Lower lobe of right lung (tissue), 2 donors: ENCODE measurements at regions not wholly inside any gene's neighbourhood (a gene's known extent, or its start where the extent isn't known, plus 50 kb on each side); places are given as distances from the start of the nearest gene placed in this dataset.

ENCODE experiments used
- ATAC-seq, 2 donors: fragments of 200-7000 bp; cut with Tn5 transposase; one replicate each; pipeline ENCODE4 v1.9.1; 2020 to 2022; ENCODE audit warnings: mild to moderate bottlenecking in 2 of 2, moderate library complexity in 2 of 2
- DNase-seq: peaks from one replicate; pipeline ENCODE4 v3.0.0-alpha.2; 2020
- H3K27ac ChIP-seq: fragments of 200-600 bp; one replicate; pipeline ENCODE4 v1.8.0; 2022
- H3K27me3 ChIP-seq: fragments of 200-600 bp; one replicate; pipeline ENCODE4 v1.8.0; 2022; ENCODE audit warnings: low read depth
- H3K36me3 ChIP-seq: fragments of 200-600 bp; one replicate; pipeline ENCODE4 v1.8.0; 2022; ENCODE audit warnings: mild to moderate bottlenecking
- H3K4me1 ChIP-seq: fragments of 200-600 bp; one replicate; pipeline ENCODE4 v1.8.0; 2022
- H3K4me3 ChIP-seq: fragments of 200-600 bp; one replicate; pipeline ENCODE4 v1.8.0; 2022; ENCODE audit warnings: mild to moderate bottlenecking
- H3K9me3 ChIP-seq: fragments of 200-600 bp; one replicate; pipeline ENCODE4 v1.8.0; 2022
- CTCF ChIP-seq: fragments of 200-600 bp; IDR thresholded peaks from one replicate; pipeline ENCODE4 v1.8.0; 2022; ENCODE audit warnings: antibody characterized with exemption, mild to moderate bottlenecking
- intact Hi-C: fragments of 100-400 bp; cut with DNase I; formaldehyde crosslinking; loops from one replicate; pipeline ENCODE4 v1.11.0; 2022
- donor health status: DM: no; HTN: yes; CAD: no; lungs with severe emphysema.

- Histone ChIP-seq H3K9me3 (no peaks in the 10 kb centered on the region), H3K4me3 (no peak overlapping the region), H3K4me1 (peaks cover 12% of the 10 kb centered on the region), H3K27me3 (peaks cover 5% of the 10 kb centered on the region), H3K36me3 (no peaks in the 10 kb centered on the region), H3K27ac (no peak overlapping the region)
- intact Hi-C loops: no loop called here
- DNase-seq (no peak), ATAC-seq (no peak)
- TF ChIP-seq CTCF: no peak
Measured at GRCh38 chr10:108913300-108913699, 1010.0 kb downstream of the XPNPEP1 start.

GRCh38 chr10:108911814-108912541 is 1011.3 kb downstream of the XPNPEP1 start:
- peaks cover 12% of the 10 kb centered on the region for H3K4me1 ChIP-seq
- DNase-seq (peak; percentile 48), ATAC-seq (peak; percentile 84 to 89)
- intact Hi-C loops: no loop called here
- H3K9me3 ChIP-seq: no peaks in the 10 kb centered on the region
- peak; percentile 32 for TF ChIP-seq CTCF
- H3K27me3 ChIP-seq: peaks cover 5% of the 10 kb centered on the region
- H3K27ac ChIP-seq: no peak overlapping the region
- no peaks in the 10 kb centered on the region for H3K36me3 ChIP-seq
- peak overlapping the region; percentile 44 for H3K4me3 ChIP-seq

GRCh38 chr10:108908096-108908495 is 1015.2 kb downstream of the XPNPEP1 start:
- no peak for DNase-seq

GRCh38 chr10:108905821-108906220 is 1017.5 kb downstream of the XPNPEP1 start:
- no peak for DNase-seq
- Histone ChIP-seq H3K27me3 (no peaks in the 10 kb centered on the region), H3K27ac (no peak overlapping the region), H3K36me3 (no peaks in the 10 kb centered on the region), H3K4me3 (no peak overlapping the region), H3K9me3 (no peaks in the 10 kb centered on the region), H3K4me1 (no peaks in the 10 kb centered on the region)
- TF ChIP-seq CTCF: no peak
- intact Hi-C loops: no loop called here
- no peak for ATAC-seq

More at GRCh38 chr10:108908096-108908495, 1015.2 kb downstream of the XPNPEP1 start:
- ATAC-seq: no peak
- Histone ChIP-seq H3K27me3 (peaks cover 5% of the 10 kb centered on the region), H3K4me1 (peaks cover 12% of the 10 kb centered on the region), H3K27ac (no peak overlapping the region), H3K4me3 (no peak overlapping the region), H3K9me3 (no peaks in the 10 kb centered on the region), H3K36me3 (no peaks in the 10 kb centered on the region)
- no peak for TF ChIP-seq CTCF
- intact Hi-C loops: no loop called here

GRCh38 chr10:108905171-108905570 is 1018.1 kb downstream of the XPNPEP1 start:
- Histone ChIP-seq H3K27ac (no peak overlapping the region), H3K4me3 (no peak overlapping the region), H3K4me1 (no peaks in the 10 kb centered on the region), H3K9me3 (no peaks in the 10 kb centered on the region), H3K27me3 (no peaks in the 10 kb centered on the region), H3K36me3 (no peaks in the 10 kb centered on the region)
- ATAC-seq (no peak), DNase-seq (no peak)
- intact Hi-C loops: no loop called here
- TF ChIP-seq CTCF: no peak
